ENCODE measurements at regions not wholly inside any gene's neighbourhood (a gene's known extent, or its start where the extent isn't known, plus 50 kb on each side); places are given as distances from the start of the nearest gene placed in this dataset.

DNA sequence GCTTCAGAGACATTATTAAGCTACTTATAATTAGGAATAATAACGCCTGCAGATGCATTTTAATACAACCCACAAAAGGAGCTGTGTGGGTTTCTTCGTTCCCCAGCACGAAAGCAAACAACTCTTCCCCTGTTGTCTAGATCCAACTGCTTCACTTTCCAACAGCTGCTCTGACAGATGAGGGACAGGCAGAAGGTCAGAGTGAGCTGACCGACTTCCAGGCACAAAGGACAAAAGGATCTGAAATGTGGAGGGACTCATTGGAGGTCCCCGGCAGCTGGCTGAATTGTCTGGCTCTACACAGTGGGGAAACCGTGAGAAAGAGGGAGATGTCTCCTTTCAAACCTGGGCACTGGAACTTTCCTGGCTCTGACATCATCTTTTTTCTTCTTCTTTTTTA, 79.1 kb upstream of the ALDH1B1 start:
- no peak for TF ChIP-seq POLR2A (IDR thresholded peaks at IDR 0.05)
- TF ChIP-seq, protein P1, sequence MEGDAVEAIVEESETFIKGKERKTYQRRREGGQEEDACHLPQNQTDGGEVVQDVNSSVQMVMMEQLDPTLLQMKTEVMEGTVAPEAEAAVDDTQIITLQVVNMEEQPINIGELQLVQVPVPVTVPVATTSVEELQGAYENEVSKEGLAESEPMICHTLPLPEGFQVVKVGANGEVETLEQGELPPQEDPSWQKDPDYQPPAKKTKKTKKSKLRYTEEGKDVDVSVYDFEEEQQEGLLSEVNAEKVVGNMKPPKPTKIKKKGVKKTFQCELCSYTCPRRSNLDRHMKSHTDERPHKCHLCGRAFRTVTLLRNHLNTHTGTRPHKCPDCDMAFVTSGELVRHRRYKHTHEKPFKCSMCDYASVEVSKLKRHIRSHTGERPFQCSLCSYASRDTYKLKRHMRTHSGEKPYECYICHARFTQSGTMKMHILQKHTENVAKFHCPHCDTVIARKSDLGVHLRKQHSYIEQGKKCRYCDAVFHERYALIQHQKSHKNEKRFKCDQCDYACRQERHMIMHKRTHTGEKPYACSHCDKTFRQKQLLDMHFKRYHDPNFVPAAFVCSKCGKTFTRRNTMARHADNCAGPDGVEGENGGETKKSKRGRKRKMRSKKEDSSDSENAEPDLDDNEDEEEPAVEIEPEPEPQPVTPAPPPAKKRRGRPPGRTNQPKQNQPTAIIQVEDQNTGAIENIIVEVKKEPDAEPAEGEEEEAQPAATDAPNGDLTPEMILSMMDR (IDR thresholded peaks at IDR 0.05): no peak
- TF ChIP-seq POLR2AphosphoS5 (IDR thresholded peaks at IDR 0.05): no peak

Measured in breast epithelium (tissue), 3 donors.